Effector memory CD4-positive, alpha-beta T cell (primary cell): ENCODE measurements at regions not wholly inside any gene's neighbourhood (a gene's known extent, or its start where the extent isn't known, plus 50 kb on each side); places are given as distances from the start of the nearest gene placed in this dataset.
"Not testable (repeated sequence)": the region's sequence is repeated elsewhere in the genome, so short reads cannot be mapped to it uniquely, and the experiment has no call there.

ENCODE experiments used
- DNase-seq, 3 donors: peaks; one replicate each; pipeline ENCODE4 v3.0.0-alpha.2; 2020
- H3K27ac ChIP-seq: 2 replicates; pipeline ENCODE4 v1.7.0; 2013; ENCODE audit warnings: mild to moderate bottlenecking, low read length, moderate library complexity; ENCODE audit not compliant: insufficient read depth, poor library complexity, severe bottlenecking
- H3K27me3 ChIP-seq: replicated peaks from 2 replicates; pipeline ENCODE4 v1.7.0; 2013; ENCODE audit warnings: mild to moderate bottlenecking, low read length; ENCODE audit not compliant: insufficient read depth, control insufficient read depth, poor library complexity, severe bottlenecking
- H3K36me3 ChIP-seq: 2 replicates; pipeline ENCODE4 v1.7.0; 2013; ENCODE audit warnings: mild to moderate bottlenecking, low read length, moderate library complexity; ENCODE audit not compliant: control insufficient read depth, insufficient read depth
- H3K4me1 ChIP-seq: 2 replicates; pipeline ENCODE4 v1.7.0; 2013; ENCODE audit warnings: low read length, mild to moderate bottlenecking; ENCODE audit not compliant: control insufficient read depth, insufficient read depth, poor library complexity, severe bottlenecking
- H3K4me3 ChIP-seq: 2 replicates; pipeline ENCODE4 v1.7.0; 2013; ENCODE audit warnings: low read length, low read depth, mild to moderate bottlenecking; ENCODE audit not compliant: insufficient read depth, poor library complexity, severe bottlenecking
- H3K9me3 ChIP-seq: 2 replicates; pipeline ENCODE4 v1.7.0; 2013; ENCODE audit warnings: mild to moderate bottlenecking, low read length, moderate library complexity; ENCODE audit not compliant: control insufficient read depth

GRCh38 chr12:25404955-25405354 is 148.1 kb downstream of the LMNTD1 start:
- Histone ChIP-seq H3K9me3 (no peaks in the 10 kb centered on the region), H3K4me3 (no peak overlapping the region), H3K4me1 (no peaks in the 10 kb centered on the region), H3K27me3 (no peaks in the 10 kb centered on the region), H3K27ac (no peak overlapping the region), H3K36me3 (no peaks in the 10 kb centered on the region)
- DNase-seq: no peak

- H3K4me1 ChIP-seq: no peaks in the 10 kb centered on the region
- no peak overlapping the region for H3K27ac ChIP-seq
- no peak overlapping the region for H3K4me3 ChIP-seq
- H3K9me3 ChIP-seq: no peaks in the 10 kb centered on the region
- no peaks in the 10 kb centered on the region for H3K27me3 ChIP-seq
- no peak for DNase-seq
- H3K36me3 ChIP-seq: no peaks in the 10 kb centered on the region
Measured at GRCh38 chr12:25401547-25402345, 151.0 kb upstream of the KRAS start.

- no peak overlapping the region for H3K4me3 ChIP-seq
- H3K4me1 ChIP-seq: no peaks in the 10 kb centered on the region
- no peak overlapping the region for H3K27ac ChIP-seq
- H3K9me3 ChIP-seq: no peaks in the 10 kb centered on the region
- no peaks in the 10 kb centered on the region for H3K27me3 ChIP-seq
- H3K36me3 ChIP-seq: no peaks in the 10 kb centered on the region
- no peak for DNase-seq
Measured at GRCh38 chr12:25397001-25397400, 146.3 kb upstream of the KRAS start.

GRCh38 chr12:25395227-25395626 is 144.5 kb upstream of the KRAS start:
- no peak overlapping the region for H3K4me3 ChIP-seq
- no peaks in the 10 kb centered on the region for H3K36me3 ChIP-seq
- no peak overlapping the region for H3K27ac ChIP-seq
- no peaks in the 10 kb centered on the region for H3K27me3 ChIP-seq
- no peaks in the 10 kb centered on the region for H3K9me3 ChIP-seq
- no peak for DNase-seq
- no peaks in the 10 kb centered on the region for H3K4me1 ChIP-seq

GRCh38 chr12:25394775-25395174 is 144.0 kb upstream of the KRAS start:
- H3K4me3 ChIP-seq, H3K4me1 ChIP-seq, H3K27me3 ChIP-seq, H3K9me3 ChIP-seq, H3K27ac ChIP-seq, DNase-seq, H3K36me3 ChIP-seq: not testable (repeated sequence)

GRCh38 chr12:25394025-25394424 is 143.3 kb upstream of the KRAS start:
- H3K4me1 ChIP-seq: no peaks in the 10 kb centered on the region
- H3K36me3 ChIP-seq: no peaks in the 10 kb centered on the region
- H3K27me3 ChIP-seq: no peaks in the 10 kb centered on the region
- no peak overlapping the region for H3K4me3 ChIP-seq
- no peak for DNase-seq
- H3K9me3 ChIP-seq: no peaks in the 10 kb centered on the region
- H3K27ac ChIP-seq: no peak overlapping the region

GRCh38 chr12:25391346-25391745 is 140.6 kb upstream of the KRAS start:
- not testable (repeated sequence) for H3K4me1 ChIP-seq, H3K27me3 ChIP-seq, H3K36me3 ChIP-seq, DNase-seq, H3K9me3 ChIP-seq, H3K27ac ChIP-seq, H3K4me3 ChIP-seq

GRCh38 chr12:25388183-25388582 is 137.5 kb upstream of the KRAS start:
- Histone ChIP-seq H3K9me3 (no peaks in the 10 kb centered on the region), H3K27ac (no peak overlapping the region)
- DNase-seq: peak in 1 of 3 donors; percentile 14

GRCh38 chr12:25387732-25388050 is 137.0 kb upstream of the KRAS start:
- H3K27ac ChIP-seq: no peak overlapping the region
- no peaks in the 10 kb centered on the region for H3K27me3 ChIP-seq
- no peaks in the 10 kb centered on the region for H3K36me3 ChIP-seq
- H3K4me3 ChIP-seq: no peak overlapping the region
- H3K9me3 ChIP-seq: no peaks in the 10 kb centered on the region
- DNase-seq: no peak
- peaks cover 16% of the 10 kb centered on the region for H3K4me1 ChIP-seq

More at GRCh38 chr12:25388183-25388582, 137.5 kb upstream of the KRAS start:
- Histone ChIP-seq H3K27me3 (no peaks in the 10 kb centered on the region), H3K4me1 (peaks cover 16% of the 10 kb centered on the region), H3K36me3 (no peaks in the 10 kb centered on the region), H3K4me3 (no peak overlapping the region)

- Histone ChIP-seq H3K36me3 (no peaks in the 10 kb centered on the region), H3K27ac (peak overlapping the region; percentile 100), H3K4me3 (peak overlapping the region; percentile 73), H3K9me3 (no peaks in the 10 kb centered on the region), H3K4me1 (peaks cover 16% of the 10 kb centered on the region), H3K27me3 (no peaks in the 10 kb centered on the region)
- peak; percentile 47 to 67 (median 53) for DNase-seq
Measured at GRCh38 chr12:25386831-25387731, 136.4 kb upstream of the KRAS start.
